ENCODE measurements at regions not wholly inside any gene's neighbourhood (a gene's known extent, or its start where the extent isn't known, plus 50 kb on each side); places are given as distances from the start of the nearest gene placed in this dataset.

DNA sequence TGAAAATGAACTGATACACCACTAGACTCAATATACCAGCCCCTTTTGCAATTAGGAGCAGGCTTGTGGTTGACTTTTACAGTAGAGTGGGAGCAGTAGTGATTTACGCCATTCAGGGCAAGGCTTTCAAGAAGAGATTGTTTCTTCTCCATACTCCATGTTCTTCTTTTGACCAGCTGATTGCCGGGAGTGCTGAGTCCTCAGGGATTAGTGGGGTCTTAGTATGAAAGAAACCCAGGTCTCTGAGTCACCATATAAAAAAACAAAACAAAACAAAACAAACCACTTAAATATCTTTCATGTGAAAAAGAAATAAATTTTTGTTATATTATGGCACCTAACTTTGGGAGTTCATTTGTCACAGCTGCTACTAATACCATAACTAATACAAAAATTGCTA, 465.6 kb upstream of the TRIB2 start:
- no peaks in the 10 kb centered on the region for H3K27me3 ChIP-seq (ENCODE audit: insufficient read depth, low read length)
- no peaks in the 10 kb centered on the region for H3K9me3 ChIP-seq (ENCODE audit: control insufficient read depth in 1 of 2, low read length in 2 of 2)
- Mint-ChIP-seq H3K9me3 (peaks cover 0 to 2% (median 0%) of the 10 kb centered on the region in 8 donors), H3K36me3 (peaks cover 0 to 3% of the 10 kb centered on the region in 2 donors), H3K27me3 (peaks cover 0 to 1% of the 10 kb centered on the region in 2 donors), H3K27ac (no peak overlapping the region), H3K4me3 (no peak overlapping the region), H3K4me1 (no peaks in the 10 kb centered on the region)
- no peaks in the 10 kb centered on the region for H3K4me1 ChIP-seq (ENCODE audit: insufficient read depth, low read length)
- POLR2A ChIA-PET (ENCODE audit: partially characterized antibody) = no interaction called here
- H3K4me3 ChIP-seq (ENCODE audit: low read length in 2 of 2) = no peak overlapping the region
- CTCF ChIA-PET (ENCODE audit: partially characterized antibody) = no interaction called here
- H3K36me3 ChIP-seq (ENCODE audit: insufficient read depth, low read length) = no peaks in the 10 kb centered on the region
- no peak overlapping the region for H3K27ac ChIP-seq (ENCODE audit: low read depth, low read length)
- intact Hi-C loops (cut with micrococcal nuclease) = no loop called here
- no peak for DNase-seq

- Histone ChIP-seq H3K27me3 (ENCODE audit: insufficient read depth, low read length) (no peaks in the 10 kb centered on the region), H3K27ac (ENCODE audit: low read depth, low read length) (no peak overlapping the region), H3K4me3 (ENCODE audit: low read length in 2 of 2) (no peak overlapping the region), H3K4me1 (ENCODE audit: insufficient read depth, low read length) (no peaks in the 10 kb centered on the region), H3K36me3 (ENCODE audit: insufficient read depth, low read length) (no peaks in the 10 kb centered on the region), H3K9me3 (ENCODE audit: control insufficient read depth in 1 of 2, low read length in 2 of 2) (no peaks in the 10 kb centered on the region)
- ChIA-PET POLR2A (ENCODE audit: partially characterized antibody) (no interaction called here), CTCF (ENCODE audit: partially characterized antibody) (no interaction called here)
- H3K27ac Mint-ChIP-seq = no peak overlapping the region
- intact Hi-C loops (cut with micrococcal nuclease) = no loop called here
- H3K27me3 Mint-ChIP-seq = peaks cover 0 to 1% of the 10 kb centered on the region in 2 donors
- H3K9me3 Mint-ChIP-seq = peaks cover 0 to 2% (median 0%) of the 10 kb centered on the region in 8 donors
- H3K4me1 Mint-ChIP-seq = no peaks in the 10 kb centered on the region
- no peak overlapping the region for H3K4me3 Mint-ChIP-seq
- peaks cover 0 to 3% of the 10 kb centered on the region in 2 donors for H3K36me3 Mint-ChIP-seq
- DNase-seq = no peak
Measured at GRCh38 chr2:12251749-12252148, 465.0 kb upstream of the TRIB2 start.

DNA sequence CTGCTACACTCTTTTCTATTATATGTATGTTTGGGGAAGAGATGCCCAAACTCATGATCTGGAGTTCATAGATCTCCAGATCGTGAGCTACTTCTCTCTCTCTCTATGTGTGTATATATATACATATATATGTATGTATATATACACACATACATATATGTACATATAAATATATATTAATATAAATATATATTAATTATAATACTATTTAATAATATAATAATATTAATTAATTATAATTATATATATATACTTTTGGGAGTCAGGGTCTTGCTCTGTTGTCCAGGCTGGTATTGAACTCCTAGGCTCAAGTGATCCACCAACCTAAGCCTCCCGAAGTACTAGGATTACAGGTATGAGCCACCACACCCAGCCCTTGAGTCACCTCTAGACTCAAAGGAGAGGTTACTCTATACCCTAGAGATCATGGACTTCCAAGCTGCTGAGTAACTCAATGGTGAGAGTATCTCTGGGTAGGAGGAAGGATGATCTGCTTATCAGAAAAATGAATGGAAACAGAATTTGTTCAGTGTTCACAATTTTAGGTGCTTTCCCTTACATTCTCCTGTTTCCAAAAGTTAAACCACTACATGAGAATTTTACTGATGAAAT, 463.5 kb upstream of the TRIB2 start:
- Histone ChIP-seq H3K36me3 (ENCODE audit: insufficient read depth, low read length) (no peaks in the 10 kb centered on the region), H3K9me3 (ENCODE audit: control insufficient read depth in 1 of 2, low read length in 2 of 2) (no peaks in the 10 kb centered on the region), H3K27ac (ENCODE audit: low read depth, low read length) (no peak overlapping the region), H3K4me3 (ENCODE audit: low read length in 2 of 2) (no peak overlapping the region), H3K4me1 (ENCODE audit: insufficient read depth, low read length) (no peaks in the 10 kb centered on the region), H3K27me3 (ENCODE audit: insufficient read depth, low read length) (no peaks in the 10 kb centered on the region)
- peaks cover 0 to 1% of the 10 kb centered on the region in 2 donors for H3K27me3 Mint-ChIP-seq
- ChIA-PET POLR2A (ENCODE audit: partially characterized antibody) (no interaction called here), CTCF (ENCODE audit: partially characterized antibody) (no interaction called here)
- intact Hi-C loops (cut with micrococcal nuclease) = no loop called here
- no peaks in the 10 kb centered on the region for H3K4me1 Mint-ChIP-seq
- peaks cover 0 to 2% (median 0%) of the 10 kb centered on the region in 8 donors for H3K9me3 Mint-ChIP-seq
- no peak for DNase-seq
- H3K4me3 Mint-ChIP-seq = no peak overlapping the region
- peaks cover 0 to 3% of the 10 kb centered on the region in 2 donors for H3K36me3 Mint-ChIP-seq
- no peak overlapping the region for H3K27ac Mint-ChIP-seq

DNA sequence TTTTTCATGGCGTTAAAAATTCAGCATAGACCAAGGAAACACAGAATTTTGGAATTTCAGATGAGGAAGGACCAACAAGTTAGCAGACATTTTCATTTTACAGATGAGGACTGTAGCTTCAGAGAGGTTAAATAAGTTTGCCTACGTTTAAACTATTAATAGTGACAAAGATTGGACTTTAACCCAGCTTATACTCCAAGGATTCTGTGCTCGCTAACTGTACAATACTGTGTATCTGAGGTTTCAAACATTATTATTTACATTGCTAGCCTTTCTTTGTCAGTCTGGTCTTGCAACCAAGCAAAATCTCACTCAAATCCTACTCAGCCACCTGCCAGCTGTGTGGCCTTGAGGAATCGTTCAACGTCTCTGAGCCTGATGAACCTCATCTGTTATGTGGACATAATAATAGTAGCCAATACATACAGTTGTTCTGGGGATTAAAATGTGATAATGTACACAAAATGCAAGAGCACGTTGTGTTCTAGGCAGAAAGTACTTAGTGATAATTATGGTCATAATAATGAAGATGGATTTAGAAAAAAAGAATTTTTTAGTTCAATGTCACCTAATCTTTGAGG, 462.4 kb upstream of the TRIB2 start:
- CTCF ChIA-PET (ENCODE audit: partially characterized antibody) = no interaction called here
- H3K27ac Mint-ChIP-seq = no peak overlapping the region
- H3K27me3 Mint-ChIP-seq = peaks cover 0 to 1% of the 10 kb centered on the region in 2 donors
- peaks cover 0 to 2% (median 0%) of the 10 kb centered on the region in 8 donors for H3K9me3 Mint-ChIP-seq
- no peaks in the 10 kb centered on the region for H3K4me1 ChIP-seq (ENCODE audit: insufficient read depth, low read length)
- H3K27me3 ChIP-seq (ENCODE audit: insufficient read depth, low read length) = no peaks in the 10 kb centered on the region
- DNase-seq = no peak
- POLR2A ChIA-PET (ENCODE audit: partially characterized antibody) = no interaction called here
- H3K4me1 Mint-ChIP-seq = peaks cover 0 to under 1% (median 0%) of the 10 kb centered on the region in 4 donors
- no peak overlapping the region for H3K4me3 ChIP-seq (ENCODE audit: low read length in 2 of 2)
- no peak overlapping the region for H3K27ac ChIP-seq (ENCODE audit: low read depth, low read length)
- no peak overlapping the region for H3K4me3 Mint-ChIP-seq
- H3K9me3 ChIP-seq (ENCODE audit: control insufficient read depth in 1 of 2, low read length in 2 of 2) = no peaks in the 10 kb centered on the region
- intact Hi-C loops (cut with micrococcal nuclease) = no loop called here
- peaks cover 0 to 3% of the 10 kb centered on the region in 2 donors for H3K36me3 Mint-ChIP-seq
- H3K36me3 ChIP-seq (ENCODE audit: insufficient read depth, low read length) = no peaks in the 10 kb centered on the region

DNA sequence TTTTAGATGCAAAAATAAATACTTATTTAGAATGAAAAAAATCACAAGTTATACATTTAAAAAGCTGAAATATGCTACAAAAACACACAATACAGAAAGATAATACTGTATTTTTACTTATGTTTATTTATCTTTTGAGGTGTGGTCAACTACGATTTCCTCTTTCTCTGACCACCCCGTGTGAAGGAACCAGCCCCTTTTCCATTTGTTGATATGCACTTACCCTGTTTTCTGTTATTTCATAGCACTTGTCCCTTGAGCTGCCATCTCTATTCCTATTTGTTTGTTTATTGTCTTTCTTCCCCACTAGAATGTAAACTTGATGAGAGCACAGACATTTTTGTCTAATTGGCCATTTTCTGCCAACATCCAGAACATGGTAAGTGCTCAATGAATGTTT, 460.5 kb upstream of the TRIB2 start:
- no peak overlapping the region for H3K4me3 ChIP-seq (ENCODE audit: low read length in 2 of 2)
- peaks cover 1 to 2% of the 10 kb centered on the region in 2 donors for H3K27me3 Mint-ChIP-seq
- no peak for DNase-seq
- peaks cover 0 to 3% (median 0%) of the 10 kb centered on the region in 8 donors for H3K9me3 Mint-ChIP-seq
- no peak overlapping the region for H3K27ac Mint-ChIP-seq
- H3K4me3 Mint-ChIP-seq = no peak overlapping the region
- H3K4me1 ChIP-seq (ENCODE audit: insufficient read depth, low read length) = no peaks in the 10 kb centered on the region
- peaks cover 0 to 6% (median 4%) of the 10 kb centered on the region in 4 donors for H3K4me1 Mint-ChIP-seq
- H3K36me3 Mint-ChIP-seq = no peaks in the 10 kb centered on the region
- no peak overlapping the region for H3K27ac ChIP-seq (ENCODE audit: low read depth, low read length)
- H3K9me3 ChIP-seq (ENCODE audit: control insufficient read depth in 1 of 2, low read length in 2 of 2) = no peaks in the 10 kb centered on the region
- H3K36me3 ChIP-seq (ENCODE audit: insufficient read depth, low read length) = no peaks in the 10 kb centered on the region
- CTCF ChIA-PET (ENCODE audit: partially characterized antibody) = no interaction called here
- H3K27me3 ChIP-seq (ENCODE audit: insufficient read depth, low read length) = no peaks in the 10 kb centered on the region
- POLR2A ChIA-PET (ENCODE audit: partially characterized antibody) = no interaction called here
- intact Hi-C loops (cut with micrococcal nuclease) = no loop called here

GRCh38 chr2:12257476-12257875, 459.3 kb upstream of the TRIB2 start:
- ChIA-PET CTCF (ENCODE audit: partially characterized antibody) (interaction anchor here (1.3 kb wide), 1 partner anchor 14 kb away, joined by 4 read pairs; no protein-coding TSS in a partner anchor), POLR2A (ENCODE audit: partially characterized antibody) (no interaction called here)
- Histone ChIP-seq H3K9me3 (ENCODE audit: control insufficient read depth in 1 of 2, low read length in 2 of 2) (no peaks in the 10 kb centered on the region), H3K4me3 (ENCODE audit: low read length in 2 of 2) (no peak overlapping the region), H3K4me1 (ENCODE audit: insufficient read depth, low read length) (peaks cover 8% of the 10 kb centered on the region), H3K27ac (ENCODE audit: low read depth, low read length) (no peak overlapping the region), H3K27me3 (ENCODE audit: insufficient read depth, low read length) (no peaks in the 10 kb centered on the region), H3K36me3 (ENCODE audit: insufficient read depth, low read length) (no peaks in the 10 kb centered on the region)
- Mint-ChIP-seq H3K9me3 (peaks cover 0 to 3% (median 0%) of the 10 kb centered on the region in 8 donors), H3K27me3 (peaks cover 1 to 2% of the 10 kb centered on the region in 2 donors), H3K4me1 (peaks cover 8 to 14% (median 10%) of the 10 kb centered on the region in 4 donors), H3K27ac (no peak overlapping the region), H3K4me3 (no peak overlapping the region), H3K36me3 (no peaks in the 10 kb centered on the region)
- DNase-seq = no peak
- intact Hi-C loops (cut with micrococcal nuclease) = no loop called here

GRCh38 chr2:12259493-12259892, 457.2 kb upstream of the TRIB2 start:
- ChIA-PET POLR2A (ENCODE audit: partially characterized antibody) (interaction anchor here (0.6 kb wide), 1 partner anchor 22 kb away, joined by 3 read pairs; no protein-coding TSS in a partner anchor), CTCF (ENCODE audit: partially characterized antibody) (no interaction called here)
- Mint-ChIP-seq H3K9me3 (peaks cover 0 to 3% (median 0%) of the 10 kb centered on the region in 8 donors), H3K27ac (no peak overlapping the region), H3K36me3 (no peaks in the 10 kb centered on the region), H3K27me3 (peaks cover 0 to 2% of the 10 kb centered on the region in 2 donors), H3K4me3 (no peak overlapping the region), H3K4me1 (peaks cover 25 to 34% (median 27%) of the 10 kb centered on the region in 4 donors)
- Histone ChIP-seq H3K27ac (ENCODE audit: low read depth, low read length) (no peak overlapping the region), H3K36me3 (ENCODE audit: insufficient read depth, low read length) (no peaks in the 10 kb centered on the region), H3K4me1 (ENCODE audit: insufficient read depth, low read length) (peaks cover 28% of the 10 kb centered on the region), H3K27me3 (ENCODE audit: insufficient read depth, low read length) (no peaks in the 10 kb centered on the region), H3K9me3 (ENCODE audit: control insufficient read depth in 1 of 2, low read length in 2 of 2) (no peaks in the 10 kb centered on the region), H3K4me3 (ENCODE audit: low read length in 2 of 2) (no peak overlapping the region)
- intact Hi-C loops (cut with micrococcal nuclease) = no loop called here
- no peak for DNase-seq

Data from CD4-positive, alpha-beta memory T cell (primary cell).